GM12873 (cell line): ENCODE measurements at regions not wholly inside any gene's neighbourhood (a gene's known extent, or its start where the extent isn't known, plus 50 kb on each side); places are given as distances from the start of the nearest gene placed in this dataset.

Experiments used
- TF ChIP-seq, protein P1 (sequence below): IDR thresholded peaks from 2 replicates; pipeline ENCODE4 v1.5.1; 2012; ENCODE audit warnings: low read depth, mild to moderate bottlenecking, moderate library complexity, low read length, control low read depth; ENCODE audit not compliant: insufficient read depth; ENCODE audit errors: missing control alignments

DNA sequence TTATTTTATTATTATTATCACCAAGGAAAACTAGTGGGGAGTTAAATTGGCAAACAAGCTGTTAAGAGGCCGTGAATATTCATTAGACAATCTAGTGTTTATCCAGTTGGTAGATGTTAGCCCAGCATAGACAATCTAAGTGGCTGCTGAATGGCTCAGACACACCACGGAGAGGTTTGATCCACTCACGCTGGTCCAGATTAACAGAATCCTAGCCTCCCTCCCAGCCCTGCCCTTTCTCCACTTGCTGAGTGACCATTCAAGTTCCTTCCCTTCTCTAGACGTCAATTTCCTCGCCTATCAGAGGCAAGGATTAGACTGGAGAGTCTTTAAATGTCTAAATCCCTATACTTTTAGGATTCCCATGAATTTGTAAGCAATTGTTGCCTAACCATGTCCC is 80.1 kb downstream of the RRAGC start:
- TF ChIP-seq, protein P1, sequence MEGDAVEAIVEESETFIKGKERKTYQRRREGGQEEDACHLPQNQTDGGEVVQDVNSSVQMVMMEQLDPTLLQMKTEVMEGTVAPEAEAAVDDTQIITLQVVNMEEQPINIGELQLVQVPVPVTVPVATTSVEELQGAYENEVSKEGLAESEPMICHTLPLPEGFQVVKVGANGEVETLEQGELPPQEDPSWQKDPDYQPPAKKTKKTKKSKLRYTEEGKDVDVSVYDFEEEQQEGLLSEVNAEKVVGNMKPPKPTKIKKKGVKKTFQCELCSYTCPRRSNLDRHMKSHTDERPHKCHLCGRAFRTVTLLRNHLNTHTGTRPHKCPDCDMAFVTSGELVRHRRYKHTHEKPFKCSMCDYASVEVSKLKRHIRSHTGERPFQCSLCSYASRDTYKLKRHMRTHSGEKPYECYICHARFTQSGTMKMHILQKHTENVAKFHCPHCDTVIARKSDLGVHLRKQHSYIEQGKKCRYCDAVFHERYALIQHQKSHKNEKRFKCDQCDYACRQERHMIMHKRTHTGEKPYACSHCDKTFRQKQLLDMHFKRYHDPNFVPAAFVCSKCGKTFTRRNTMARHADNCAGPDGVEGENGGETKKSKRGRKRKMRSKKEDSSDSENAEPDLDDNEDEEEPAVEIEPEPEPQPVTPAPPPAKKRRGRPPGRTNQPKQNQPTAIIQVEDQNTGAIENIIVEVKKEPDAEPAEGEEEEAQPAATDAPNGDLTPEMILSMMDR: no peak

DNA sequence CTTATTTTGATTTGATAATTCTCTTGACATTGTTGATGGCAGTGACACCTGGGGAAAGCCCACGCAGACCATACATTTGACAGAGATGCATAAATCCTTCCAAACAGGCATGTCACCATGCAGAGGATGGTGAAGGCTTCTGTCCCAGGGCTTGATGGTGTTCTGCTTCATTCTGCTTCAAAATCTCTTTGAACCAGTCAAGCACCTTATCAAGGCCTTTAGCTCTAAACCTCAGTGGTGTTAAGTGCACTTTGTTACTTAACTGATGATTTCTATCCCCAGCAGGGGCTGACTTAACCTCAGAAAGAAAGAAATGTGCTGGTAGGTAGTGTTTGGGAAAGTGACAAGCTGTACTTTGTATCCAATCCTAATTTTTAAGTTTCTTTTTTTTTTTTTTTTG is 81.1 kb downstream of the RRAGC start:
- TF ChIP-seq, protein P1: no peak

DNA sequence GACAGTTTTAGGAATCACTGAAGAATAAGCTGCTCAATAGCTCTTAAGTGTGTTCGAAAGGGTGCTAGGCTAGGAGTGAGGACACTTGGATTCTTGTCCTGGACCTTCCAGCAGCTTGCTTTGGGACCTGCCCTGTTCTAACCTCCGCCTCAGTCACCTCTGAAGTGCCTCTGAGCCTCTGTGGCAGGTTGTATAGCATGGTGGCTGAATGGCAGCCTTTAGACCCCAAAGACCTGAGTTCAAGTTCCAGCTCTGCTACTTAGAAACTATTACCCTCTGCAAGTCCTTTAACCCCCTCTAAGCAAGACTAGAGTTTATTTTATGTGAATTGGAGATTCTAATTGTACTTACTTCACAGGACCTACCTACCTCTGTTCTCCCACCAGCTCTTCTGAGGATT is 81.5 kb downstream of the RRAGC start:
- TF ChIP-seq, protein P1: no peak

DNA sequence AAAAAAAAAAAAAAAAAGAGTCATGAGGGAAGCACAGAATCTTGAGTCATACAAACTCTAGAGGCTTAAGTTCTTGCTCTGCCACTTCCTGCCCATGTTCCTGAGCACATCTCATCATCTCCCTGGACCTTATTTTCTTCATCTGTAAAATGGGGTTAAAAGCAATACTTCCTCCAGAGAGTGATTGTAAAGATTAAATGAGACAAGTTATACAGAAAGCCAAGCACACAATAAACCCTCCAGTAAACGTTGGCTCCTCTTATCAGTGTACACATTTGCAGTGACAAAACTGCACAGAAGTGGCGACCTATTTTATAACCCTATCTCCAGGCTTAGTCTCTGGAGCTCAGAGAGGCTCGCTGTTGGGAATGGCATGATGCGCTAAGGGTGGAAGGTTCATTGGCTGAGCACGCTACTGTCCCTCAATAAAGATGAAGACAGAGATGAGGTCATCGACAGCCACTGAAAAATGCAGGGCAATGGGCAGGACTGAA is 82.1 kb downstream of the RRAGC start:
- TF ChIP-seq, protein P1: no peak

DNA sequence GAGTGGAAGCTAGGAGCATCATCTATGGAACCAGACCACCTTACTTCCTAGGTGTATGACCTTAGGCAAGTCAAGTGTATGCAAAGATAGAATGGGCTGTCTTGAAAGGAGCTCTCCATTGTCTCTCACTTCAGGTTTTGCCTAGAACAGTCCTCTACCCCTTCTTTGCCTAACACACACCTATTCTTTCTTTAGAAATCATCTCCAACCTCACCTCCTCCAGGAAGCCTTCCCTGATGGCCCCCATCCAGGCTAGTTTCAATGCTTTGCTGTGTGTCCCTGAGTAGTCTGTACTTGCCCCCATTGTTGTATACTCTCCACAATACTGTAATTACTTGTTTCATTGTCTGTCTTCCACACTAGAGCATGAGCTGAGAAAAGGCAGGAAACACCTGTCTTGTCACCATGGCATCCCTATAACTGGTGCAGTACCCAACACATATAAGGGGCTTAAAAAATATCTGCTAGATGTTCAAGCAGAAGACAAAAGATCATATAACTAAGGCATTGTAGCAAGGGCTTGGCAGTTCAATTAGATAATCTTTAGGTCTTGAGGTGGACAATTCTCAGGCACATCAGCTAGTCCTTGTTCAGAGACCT is 83.0 kb downstream of the RRAGC start:
- TF ChIP-seq, protein P1: no peak

DNA sequence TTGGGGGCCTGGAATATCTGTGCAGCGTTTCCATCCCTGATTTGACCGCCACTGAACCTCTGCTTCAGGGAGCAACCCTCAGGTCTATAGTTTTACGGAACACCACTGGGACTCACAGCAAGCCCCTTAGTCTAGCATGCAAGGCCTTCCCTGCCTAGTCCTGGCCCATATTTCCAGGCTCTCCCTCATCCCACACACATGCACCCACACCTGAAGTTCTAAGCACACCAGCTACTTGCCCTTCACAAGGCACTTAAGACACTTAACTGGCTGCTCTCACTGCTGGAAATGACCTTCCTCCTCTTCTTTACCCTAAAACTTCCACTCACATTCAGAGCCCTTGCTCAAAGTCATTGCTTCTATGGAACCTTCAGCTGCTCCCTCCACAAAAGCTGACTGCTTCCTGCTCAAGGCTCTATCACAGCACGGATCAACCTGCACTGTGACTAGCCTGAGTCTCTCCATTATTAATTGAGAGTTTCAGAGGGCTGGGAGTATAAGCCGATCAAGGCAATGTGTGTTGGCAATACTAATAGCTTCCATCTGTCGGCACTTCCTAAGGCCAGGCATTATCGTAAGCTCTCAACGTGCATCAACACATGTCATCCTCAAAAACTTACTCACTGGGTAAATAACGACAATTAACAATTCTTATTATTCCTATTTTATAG is 84.3 kb downstream of the RRAGC start:
- TF ChIP-seq, protein P1: no peak

DNA sequence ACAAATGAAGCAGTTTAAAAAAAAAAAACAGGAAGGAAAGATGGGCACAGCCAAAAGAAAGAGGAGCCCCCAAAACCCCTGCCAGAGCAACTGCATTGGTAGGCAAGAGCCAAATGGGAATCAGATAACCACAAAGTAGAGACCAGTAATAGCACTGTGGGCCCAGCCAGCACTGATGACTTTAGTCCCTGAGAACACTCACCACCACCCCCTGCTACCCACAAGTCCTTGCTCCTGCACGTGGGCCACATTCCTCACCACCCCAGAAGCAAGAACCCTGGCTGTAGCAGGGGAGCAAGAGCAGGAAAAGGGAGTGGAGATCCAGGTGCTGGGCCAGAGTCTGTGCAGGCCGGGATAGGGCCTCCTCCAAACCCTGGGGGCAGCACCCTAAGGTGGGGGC is 86.1 kb downstream of the RRAGC start:
- TF ChIP-seq, protein P1: no peak
